Testis (tissue), 2 donors: ENCODE measurements at regions not wholly inside any gene's neighbourhood (a gene's known extent, or its start where the extent isn't known, plus 50 kb on each side); places are given as distances from the start of the nearest gene placed in this dataset.

ENCODE experiments used
- CTCF ChIP-seq, 3 experiments: fragments of 450-650 bp in 2 of 3; fragments of 200-600 bp in 1 of 3; sonication (generic) in 1 of 3; IDR thresholded peaks; one replicate each; pipeline ENCODE4 v1.5.1; 2016 to 2019; ENCODE audit warnings: antibody characterized with exemption in 3 of 3, mild to moderate bottlenecking in 2 of 3, moderate library complexity in 1 of 3
- POLR2A ChIP-seq: fragments of 450-650 bp; IDR thresholded peaks from one replicate; pipeline ENCODE4 v1.6.1; 2017; ENCODE audit warnings: antibody characterized with exemption, mild to moderate bottlenecking, moderate library complexity

- TF ChIP-seq CTCF (IDR thresholded peaks at IDR 0.05) (no peak), POLR2A (no peak)
Observed at GRCh38 chr14:71343724-71344123, 436.5 kb downstream of the PCNX1 start.
